ENCODE measurements at regions not wholly inside any gene's neighbourhood (a gene's known extent, or its start where the extent isn't known, plus 50 kb on each side); places are given as distances from the start of the nearest gene placed in this dataset.

DNA sequence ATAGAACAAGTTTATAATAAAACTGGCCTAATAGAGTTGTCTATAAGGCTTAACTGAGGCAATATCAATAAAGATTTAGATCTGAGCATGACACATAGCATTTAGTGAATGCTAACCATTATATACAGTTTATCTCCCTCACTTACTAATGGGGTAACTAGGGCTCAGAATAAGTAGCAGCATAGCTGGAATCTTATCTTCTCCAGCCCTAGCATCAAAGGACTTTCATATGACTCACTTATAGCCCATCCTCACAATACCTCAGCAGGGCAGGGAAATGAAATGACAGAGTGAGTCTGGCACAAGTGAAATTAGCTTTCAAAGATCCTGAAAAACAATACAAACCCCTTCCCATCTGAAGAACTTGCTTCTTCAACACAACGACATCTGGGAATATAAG, 362.9 kb downstream of the KIF20B start:
- H3K9me3 Mint-ChIP-seq (ENCODE audit: insufficient read depth) = no peaks in the 10 kb centered on the region
- no peaks in the 10 kb centered on the region for H3K27me3 ChIP-seq (replicated peaks in 1 of 4; ENCODE audit: control extremely low read depth in 1 of 4, control insufficient read depth in 3 of 4, insufficient read depth in 4 of 4, low read length in 3 of 4)
- no CpG with 5 or more reads among the region's 1 CpG for WGBS (ENCODE audit: insufficient coverage)
- H3K4me3 ChIP-seq (ENCODE audit: control extremely low read depth in 1 of 5, extremely low read depth in 1 of 5, insufficient read depth in 1 of 5, low read depth in 2 of 5, low read length in 4 of 5) = no peak overlapping the region
- TF ChIP-seq CTCF (IDR thresholded peaks at IDR 0.05) = no peak
- DNase-seq (no peak), ATAC-seq (ENCODE audit: low read depth) (no peak)
- peaks cover 3% of the 10 kb centered on the region for H3K27me3 Mint-ChIP-seq
- no peak overlapping the region for H2AFZ ChIP-seq (ENCODE audit: insufficient read depth, low read depth, low read length, poor library complexity, severe bottlenecking)
- H3K9me3 ChIP-seq (ENCODE audit: control extremely low read depth in 1 of 3, control insufficient read depth in 2 of 3, insufficient read depth in 1 of 3, low read length in 2 of 3) = peaks cover 0 to 2% (median 0%) of the 10 kb centered on the region in 3 donors
- no peaks in the 10 kb centered on the region for H3K4me1 Mint-ChIP-seq
- no peaks in the 10 kb centered on the region for H3K79me2 ChIP-seq (ENCODE audit: control insufficient read depth, insufficient read depth, low read length)
- no peak overlapping the region for H3K4me3 Mint-ChIP-seq
- CTCF ChIA-PET = no interaction called here
- intact Hi-C loops (cut with micrococcal nuclease) = no loop called here
- H3K27ac Mint-ChIP-seq = no peak overlapping the region
- no peak overlapping the region for H3K9ac ChIP-seq (ENCODE audit: low read length)
- no peak overlapping the region for H3K4me2 ChIP-seq (replicated peaks; ENCODE audit: low read depth, low read length, poor library complexity, severe bottlenecking)
- no peaks in the 10 kb centered on the region for H4K20me1 ChIP-seq (ENCODE audit: control insufficient read depth, insufficient read depth, low read length, poor library complexity, severe bottlenecking)
- POLR2A ChIA-PET = no interaction called here
- no peaks in the 10 kb centered on the region for H3K36me3 ChIP-seq (replicated peaks in 1 of 2; ENCODE audit: control extremely low read depth in 1 of 2, control insufficient read depth in 1 of 2, extremely low read depth in 1 of 2, insufficient read depth in 2 of 2, low read length in 1 of 2)
- H3K27ac ChIP-seq (ENCODE audit: low read length in 2 of 2) = no peak overlapping the region
- H3K4me1 ChIP-seq (ENCODE audit: control insufficient read depth in 2 of 2, insufficient read depth in 2 of 2, low read length in 2 of 2) = no peaks in the 10 kb centered on the region

GRCh38 chr10:90066435-90066834, 365.0 kb downstream of the KIF20B start:
- H3K27ac Mint-ChIP-seq = no peak overlapping the region
- POLR2A ChIA-PET = no interaction called here

More at GRCh38 chr10:90066435-90066834, 365.0 kb downstream of the KIF20B start:
- no peak overlapping the region for H3K4me2 ChIP-seq (replicated peaks; ENCODE audit: low read depth, low read length, poor library complexity, severe bottlenecking)
- intact Hi-C loops (cut with micrococcal nuclease) = no loop called here
- no peak overlapping the region for H3K9ac ChIP-seq (ENCODE audit: low read length)
- H3K4me3 ChIP-seq (ENCODE audit: control extremely low read depth in 1 of 5, extremely low read depth in 1 of 5, insufficient read depth in 1 of 5, low read depth in 2 of 5, low read length in 4 of 5) = no peak overlapping the region
- DNase-seq (no peak), ATAC-seq (ENCODE audit: low read depth) (no peak)
- Mint-ChIP-seq H3K4me1 (no peaks in the 10 kb centered on the region), H3K9me3 (ENCODE audit: insufficient read depth) (no peaks in the 10 kb centered on the region), H3K27me3 (no peaks in the 10 kb centered on the region), H3K4me3 (no peak overlapping the region)
- no peaks in the 10 kb centered on the region for H4K20me1 ChIP-seq (ENCODE audit: control insufficient read depth, insufficient read depth, low read length, poor library complexity, severe bottlenecking)
- no CpG with 5 or more reads among the region's 2 CpGs for WGBS (ENCODE audit: insufficient coverage)
- CTCF ChIA-PET = no interaction called here
- TF ChIP-seq CTCF (IDR thresholded peaks at IDR 0.05) (no peak), EZH2 (IDR thresholded peaks at IDR 0.05; ENCODE audit: borderline replicate concordance, insufficient read depth, low read depth, low read length, poor library complexity, severe bottlenecking) (no peak)
- no peaks in the 10 kb centered on the region for H3K4me1 ChIP-seq (ENCODE audit: control insufficient read depth in 2 of 2, insufficient read depth in 2 of 2, low read length in 2 of 2)
- H2AFZ ChIP-seq (ENCODE audit: insufficient read depth, low read depth, low read length, poor library complexity, severe bottlenecking) = no peak overlapping the region
- no peaks in the 10 kb centered on the region for H3K79me2 ChIP-seq (ENCODE audit: control insufficient read depth, insufficient read depth, low read length)
- no peak overlapping the region for H3K27ac ChIP-seq (ENCODE audit: low read length in 2 of 2)
- H3K27me3 ChIP-seq (replicated peaks in 1 of 4; ENCODE audit: control extremely low read depth in 1 of 4, control insufficient read depth in 3 of 4, insufficient read depth in 4 of 4, low read length in 3 of 4) = no peaks in the 10 kb centered on the region
- H3K9me3 ChIP-seq (ENCODE audit: control extremely low read depth in 1 of 3, control insufficient read depth in 2 of 3, insufficient read depth in 1 of 3, low read length in 2 of 3) = peaks cover 0 to 2% (median 0%) of the 10 kb centered on the region in 3 donors
- no peaks in the 10 kb centered on the region for H3K36me3 ChIP-seq (replicated peaks in 1 of 2; ENCODE audit: control extremely low read depth in 1 of 2, control insufficient read depth in 1 of 2, extremely low read depth in 1 of 2, insufficient read depth in 2 of 2, low read length in 1 of 2)

Data from B cell (primary cell).